Adrenal gland (tissue), 9 donors: ENCODE measurements at regions not wholly inside any gene's neighbourhood (a gene's known extent, or its start where the extent isn't known, plus 50 kb on each side); places are given as distances from the start of the nearest gene placed in this dataset.
"Not testable (repeated sequence)": the region's sequence is repeated elsewhere in the genome, so short reads cannot be mapped to it uniquely, and the experiment has no call there.

Experiments used
- DNase-seq, 7 donors: peaks; one replicate each; pipeline ENCODE4 v3.0.0-alpha.2; 2019 to 2020
- H3K27ac ChIP-seq, 5 donors: fragments of 200-600 bp; sonication (generic) in 4 of 5; 1 replicate in 3 of 5; 2 replicates in 2 of 5; pipeline versions ENCODE4 v1.5.1 to v1.8.0; 2016 to 2020; ENCODE audit warnings: mild to moderate bottlenecking in 1 of 5
- H3K27me3 ChIP-seq: fragments of 200-600 bp; 2 replicates; pipeline ENCODE4 v1.8.0; 2021
- H3K36me3 ChIP-seq, 2 donors: fragments of 200-600 bp; replicated peaks in 1 of 2; 1 replicate in 1 of 2; 2 replicates in 1 of 2; pipeline versions ENCODE4 v1.5.1 to v1.8.0; 2018 to 2022
- H3K4me1 ChIP-seq, 2 donors: fragments of 200-600 bp; replicated peaks in 1 of 2; 1 replicate in 1 of 2; 2 replicates in 1 of 2; pipeline versions ENCODE4 v1.5.1 to v1.8.0; 2018 to 2021
- H3K4me3 ChIP-seq, 4 donors: fragments of 200-600 bp; sonication (generic) in 3 of 4; one replicate each; pipeline ENCODE4 v1.5.1; 2016 to 2018
- H3K9me3 ChIP-seq, 3 donors: fragments of 200-600 bp; sonication (generic) in 1 of 3; replicated peaks in 1 of 3; 1 replicate in 2 of 3; 2 replicates in 1 of 3; pipeline versions ENCODE4 v1.5.1 to v1.8.0; 2016 to 2021
- POLR2A ChIP-seq, 2 donors: fragments of 450-650 bp; IDR thresholded peaks; one replicate each; pipeline ENCODE4 v1.6.1; 2017; ENCODE audit warnings: antibody characterized with exemption in 2 of 2, mild to moderate bottlenecking in 2 of 2, moderate library complexity in 1 of 2
- WGBS, 4 donors: extraction: QIAGEN DNeasy Blood & Tissue Kit in 2 of 4; methylation state at CpG; one replicate each; pipeline versions ENCODE4 v1.1.5 to v1.1.7; 2013 to 2017; 5-methylcytosine and 5-hydroxymethylcytosine counted together
- intact Hi-C, 2 donors: fragments of 100-400 bp; cut with DNase I; formaldehyde crosslinking; loops; one replicate each; pipeline versions ENCODE4 v1.14.1 to v1.15.0; 2022 to 2023
- TF ChIP-seq, protein P1 (sequence below), 6 experiments: fragments of 450-650 bp in 4 of 6; fragments of 200-600 bp in 2 of 6; sonication (generic) in 1 of 6; IDR thresholded peaks; 1 replicate in 5 of 6; 2 replicates in 1 of 6; pipeline versions ENCODE4 v1.5.1 to v1.8.0; 2016 to 2021; ENCODE audit warnings: antibody characterized with exemption in 6 of 6, mild to moderate bottlenecking in 2 of 6, moderate library complexity in 1 of 6
- donor health status: healthy with polysubstance abuse.
- donor health status: Bipolar disorder and iron deficiency.
- donor health status: DM: yes; HTN: yes; CAD: no.
- donor health status: DM: no; HTN: no; CAD: no.
- donor health status: DM: no; HTN: no; CAD: no.

DNA sequence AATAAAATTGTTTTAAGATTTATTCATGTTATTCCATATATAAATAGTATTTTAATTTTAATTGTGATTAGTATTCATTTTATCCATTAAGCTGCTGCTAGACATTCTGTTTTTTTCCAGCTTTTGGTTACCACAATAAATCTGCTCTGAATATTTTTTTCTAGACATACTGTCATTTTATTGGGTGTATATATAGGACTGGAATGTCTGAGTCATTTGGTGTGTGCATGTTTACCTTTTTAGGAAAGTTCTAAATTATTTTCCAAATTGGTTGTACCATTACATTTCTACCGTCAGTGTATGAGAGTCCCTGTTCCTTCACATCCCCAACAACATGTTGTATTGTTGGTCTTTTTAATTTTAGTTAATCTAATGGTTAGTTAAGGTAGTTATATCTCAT lies 1138.1 kb downstream of the REEP3 start:
- Histone ChIP-seq H3K9me3 (no peaks in the 10 kb centered on the region), H3K36me3 (no peaks in the 10 kb centered on the region), H3K4me1 (no peaks in the 10 kb centered on the region), H3K27ac (no peak overlapping the region), H3K4me3 (no peak overlapping the region), H3K27me3 (no peaks in the 10 kb centered on the region)
- no peak for DNase-seq
- intact Hi-C loops: no loop called here
- 74 to 93% (median 92%) methylated on average over 1 of the region's 1 CpG for WGBS, 4 donors
- TF ChIP-seq, protein P1, sequence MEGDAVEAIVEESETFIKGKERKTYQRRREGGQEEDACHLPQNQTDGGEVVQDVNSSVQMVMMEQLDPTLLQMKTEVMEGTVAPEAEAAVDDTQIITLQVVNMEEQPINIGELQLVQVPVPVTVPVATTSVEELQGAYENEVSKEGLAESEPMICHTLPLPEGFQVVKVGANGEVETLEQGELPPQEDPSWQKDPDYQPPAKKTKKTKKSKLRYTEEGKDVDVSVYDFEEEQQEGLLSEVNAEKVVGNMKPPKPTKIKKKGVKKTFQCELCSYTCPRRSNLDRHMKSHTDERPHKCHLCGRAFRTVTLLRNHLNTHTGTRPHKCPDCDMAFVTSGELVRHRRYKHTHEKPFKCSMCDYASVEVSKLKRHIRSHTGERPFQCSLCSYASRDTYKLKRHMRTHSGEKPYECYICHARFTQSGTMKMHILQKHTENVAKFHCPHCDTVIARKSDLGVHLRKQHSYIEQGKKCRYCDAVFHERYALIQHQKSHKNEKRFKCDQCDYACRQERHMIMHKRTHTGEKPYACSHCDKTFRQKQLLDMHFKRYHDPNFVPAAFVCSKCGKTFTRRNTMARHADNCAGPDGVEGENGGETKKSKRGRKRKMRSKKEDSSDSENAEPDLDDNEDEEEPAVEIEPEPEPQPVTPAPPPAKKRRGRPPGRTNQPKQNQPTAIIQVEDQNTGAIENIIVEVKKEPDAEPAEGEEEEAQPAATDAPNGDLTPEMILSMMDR (IDR thresholded peaks at IDR 0.05): no peak

DNA sequence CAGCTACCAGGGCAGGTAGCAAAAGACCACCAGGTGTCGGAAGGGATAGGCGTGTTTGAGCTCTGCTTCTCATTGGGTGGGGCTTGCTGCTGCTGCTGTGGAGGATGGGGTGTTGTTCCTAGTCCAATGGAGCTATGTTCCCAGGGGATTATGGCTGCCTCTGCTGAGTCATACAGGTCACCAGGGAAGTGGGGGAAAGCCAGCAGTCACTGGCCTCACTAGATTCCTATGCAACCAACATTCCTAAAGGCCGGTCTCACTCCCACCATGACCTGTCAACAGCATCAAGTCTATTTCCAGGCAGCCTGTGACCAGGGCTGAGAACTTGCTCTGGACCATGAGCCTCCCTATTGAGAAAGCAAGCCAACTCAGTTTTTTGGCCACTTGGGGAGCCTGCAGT lies 1160.8 kb downstream of the REEP3 start:
- DNase-seq: no peak
- Histone ChIP-seq H3K4me1 (no peaks in the 10 kb centered on the region), H3K9me3 (no peaks in the 10 kb centered on the region), H3K27ac (no peak overlapping the region), H3K4me3 (no peak overlapping the region), H3K27me3 (no peaks in the 10 kb centered on the region), H3K36me3 (no peaks in the 10 kb centered on the region)
- WGBS, 4 donors: 88 to 94% (median 92%) methylated on average over 2 to 3 of the region's 3 CpGs
- no peak for TF ChIP-seq POLR2A (IDR thresholded peaks at IDR 0.05)
- TF ChIP-seq, protein P1 (IDR thresholded peaks at IDR 0.05): no peak
- intact Hi-C loops: no loop called here

DNA sequence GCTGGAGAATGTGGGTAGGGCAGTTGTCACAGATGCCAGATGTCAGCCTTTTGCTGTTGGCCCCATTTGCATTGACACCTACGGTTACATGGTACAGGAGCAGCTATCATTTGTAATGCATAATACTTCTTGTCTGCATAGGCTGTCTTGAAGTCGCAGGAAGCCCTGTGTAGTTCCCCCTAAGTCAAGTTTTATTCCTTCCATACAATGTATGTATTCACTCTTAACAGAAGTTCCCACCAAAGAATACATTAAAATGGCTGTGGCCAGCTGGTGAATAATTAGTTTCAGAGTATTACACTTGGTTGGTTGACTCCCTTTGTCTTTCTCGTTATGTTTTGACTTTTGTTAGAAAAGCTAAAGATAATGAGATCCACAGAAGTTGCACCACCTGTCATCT lies 1169.0 kb downstream of the REEP3 start:
- no peaks in the 10 kb centered on the region for H3K36me3 ChIP-seq
- no peaks in the 10 kb centered on the region for H3K27me3 ChIP-seq
- no peak for DNase-seq
- intact Hi-C loops: no loop called here
- 43 to 63% (median 62%) methylated on average over 3 of the region's 3 CpGs for WGBS, 4 donors
- H3K4me1 ChIP-seq: no peaks in the 10 kb centered on the region
- no peak overlapping the region for H3K4me3 ChIP-seq
- TF ChIP-seq, protein P1 (IDR thresholded peaks at IDR 0.05): no peak
- no peak for TF ChIP-seq POLR2A (IDR thresholded peaks at IDR 0.05)
- no peak overlapping the region for H3K27ac ChIP-seq
- no peaks in the 10 kb centered on the region for H3K9me3 ChIP-seq

DNA sequence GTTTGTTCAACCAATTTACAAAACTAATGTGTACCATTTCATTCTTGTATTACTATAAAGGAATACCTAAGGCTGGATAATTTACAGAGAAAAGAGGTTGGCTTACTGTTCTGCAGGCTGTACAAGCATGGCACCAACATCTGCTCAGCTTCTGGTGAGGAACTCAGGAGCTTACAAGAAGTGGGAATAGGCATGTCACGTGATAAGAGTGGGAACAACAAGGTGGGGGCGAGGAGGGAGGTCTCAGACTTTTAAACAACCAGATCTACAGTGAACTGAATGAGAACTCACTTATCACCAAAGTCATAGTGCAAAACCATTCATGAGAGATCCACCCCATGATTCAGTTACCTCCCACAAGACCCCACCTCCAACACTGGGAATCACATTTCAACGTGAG lies 1178.0 kb downstream of the REEP3 start:
- no peak for DNase-seq
- Histone ChIP-seq H3K36me3 (no peaks in the 10 kb centered on the region), H3K27ac (no peak overlapping the region), H3K27me3 (no peaks in the 10 kb centered on the region), H3K4me1 (no peaks in the 10 kb centered on the region), H3K9me3 (no peaks in the 10 kb centered on the region), H3K4me3 (no peak overlapping the region)
- no peak for TF ChIP-seq POLR2A (IDR thresholded peaks at IDR 0.05)
- TF ChIP-seq, protein P1 (IDR thresholded peaks at IDR 0.05): no peak
- intact Hi-C loops: no loop called here
- 35 to 54% (median 53%) methylated on average over 3 of the region's 3 CpGs for WGBS, 4 donors

DNA sequence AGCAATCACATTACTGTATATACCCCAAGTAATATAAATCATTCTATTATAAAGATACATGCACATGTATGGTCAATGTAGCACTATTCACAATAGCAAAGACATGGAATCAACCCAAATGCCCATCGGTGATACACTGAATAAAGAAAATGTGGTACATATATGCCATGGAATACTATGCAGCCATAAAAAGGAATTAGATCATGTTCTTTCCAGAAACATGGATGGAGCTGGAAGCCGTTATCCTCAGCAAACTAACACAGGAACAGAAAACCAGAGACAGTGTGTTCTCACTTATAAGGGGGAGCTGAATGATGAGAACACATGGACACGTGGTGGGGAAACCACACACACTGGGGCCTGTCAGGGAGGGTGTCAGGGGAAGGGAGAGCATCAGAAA lies 1180.9 kb downstream of the REEP3 start:
- intact Hi-C loops, H3K9me3 ChIP-seq, H3K36me3 ChIP-seq, H3K4me1 ChIP-seq, H3K27ac ChIP-seq, H3K27me3 ChIP-seq, DNase-seq, H3K4me3 ChIP-seq: not testable (repeated sequence)
- WGBS, 4 donors: 45 to 75% (median 52%) methylated on average over 3 of the region's 3 CpGs
